ENCODE measurements at regions not wholly inside any gene's neighbourhood (a gene's known extent, or its start where the extent isn't known, plus 50 kb on each side); places are given as distances from the start of the nearest gene placed in this dataset.

DNA sequence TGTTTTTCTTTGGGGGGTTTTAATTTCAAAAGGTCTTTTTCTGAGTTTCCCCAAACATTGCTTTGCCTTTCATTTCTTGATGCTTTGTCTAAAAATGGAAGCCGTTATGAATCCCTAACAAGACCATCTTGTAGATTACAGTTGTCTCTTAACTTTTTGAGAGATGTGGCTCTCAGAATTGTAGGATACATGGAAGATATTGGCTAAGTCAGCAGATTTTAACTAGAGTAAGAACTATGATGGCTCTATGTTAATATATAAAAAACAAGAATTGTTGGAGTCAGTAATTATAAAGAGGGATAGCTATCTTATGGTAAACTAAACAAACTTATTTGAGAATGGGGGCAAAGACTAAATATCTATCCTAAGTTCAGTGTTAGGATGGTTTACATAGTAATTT is 96.6 kb upstream of the HS3ST5 start:
- Histone ChIP-seq H3K79me2 (ENCODE audit: low read length) (no peaks in the 10 kb centered on the region), H3K9me3 (replicated peaks; ENCODE audit: insufficient read depth, low read length) (no peaks in the 10 kb centered on the region), H3K4me3 (ENCODE audit: low read length) (no peak overlapping the region), H3K27me3 (replicated peaks; ENCODE audit: insufficient read depth, low read length) (no peaks in the 10 kb centered on the region), H3F3A (ENCODE audit: insufficient read depth, low read length) (peaks cover 5% of the 10 kb centered on the region), H3K9ac (ENCODE audit: low read length) (no peak overlapping the region), H3K9me2 (replicated peaks; ENCODE audit: insufficient read depth, low read length) (no peaks in the 10 kb centered on the region), H2AFZ (ENCODE audit: low read length) (no peak overlapping the region), H4K20me1 (ENCODE audit: insufficient read depth, low read length) (no peaks in the 10 kb centered on the region), H3K27ac (ENCODE audit: low read length) (no peak overlapping the region), H3K4me1 (ENCODE audit: low read length) (0 out of 2 replicates have a peak, but pooled peaks cover 5% of the 10 kb centered on the region), H3K4me2 (ENCODE audit: low read depth, low read length) (no peak overlapping the region), H3K36me3 (replicated peaks; ENCODE audit: insufficient read depth, low read length) (no peaks in the 10 kb centered on the region)
- DNase-seq: no peak
- TF ChIP-seq EZH2 (optimal IDR thresholded peaks at IDR 0.05; ENCODE audit: low read depth, low read length) (no peak), EZH2phosphoT487 (IDR thresholded peaks at IDR 0.05; ENCODE audit: low read length) (no peak)
- TF ChIP-seq, protein P1, sequence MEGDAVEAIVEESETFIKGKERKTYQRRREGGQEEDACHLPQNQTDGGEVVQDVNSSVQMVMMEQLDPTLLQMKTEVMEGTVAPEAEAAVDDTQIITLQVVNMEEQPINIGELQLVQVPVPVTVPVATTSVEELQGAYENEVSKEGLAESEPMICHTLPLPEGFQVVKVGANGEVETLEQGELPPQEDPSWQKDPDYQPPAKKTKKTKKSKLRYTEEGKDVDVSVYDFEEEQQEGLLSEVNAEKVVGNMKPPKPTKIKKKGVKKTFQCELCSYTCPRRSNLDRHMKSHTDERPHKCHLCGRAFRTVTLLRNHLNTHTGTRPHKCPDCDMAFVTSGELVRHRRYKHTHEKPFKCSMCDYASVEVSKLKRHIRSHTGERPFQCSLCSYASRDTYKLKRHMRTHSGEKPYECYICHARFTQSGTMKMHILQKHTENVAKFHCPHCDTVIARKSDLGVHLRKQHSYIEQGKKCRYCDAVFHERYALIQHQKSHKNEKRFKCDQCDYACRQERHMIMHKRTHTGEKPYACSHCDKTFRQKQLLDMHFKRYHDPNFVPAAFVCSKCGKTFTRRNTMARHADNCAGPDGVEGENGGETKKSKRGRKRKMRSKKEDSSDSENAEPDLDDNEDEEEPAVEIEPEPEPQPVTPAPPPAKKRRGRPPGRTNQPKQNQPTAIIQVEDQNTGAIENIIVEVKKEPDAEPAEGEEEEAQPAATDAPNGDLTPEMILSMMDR (IDR thresholded peaks at IDR 0.05; ENCODE audit: low read length): no peak

GRCh38 chr6:114437235-114437634 is 94.4 kb upstream of the HS3ST5 start:
- no peaks in the 10 kb centered on the region for H3K9me3 ChIP-seq (replicated peaks; ENCODE audit: insufficient read depth, low read length)
- H2AFZ ChIP-seq (ENCODE audit: low read length): no peak overlapping the region
- H4K20me1 ChIP-seq (ENCODE audit: insufficient read depth, low read length): no peaks in the 10 kb centered on the region
- H3K36me3 ChIP-seq (replicated peaks; ENCODE audit: insufficient read depth, low read length): no peaks in the 10 kb centered on the region
- H3F3A ChIP-seq (ENCODE audit: insufficient read depth, low read length): peaks cover 5% of the 10 kb centered on the region
- H3K9me2 ChIP-seq (replicated peaks; ENCODE audit: insufficient read depth, low read length): no peaks in the 10 kb centered on the region
- no peak overlapping the region for H3K4me3 ChIP-seq (ENCODE audit: low read length)
- H3K4me1 ChIP-seq (ENCODE audit: low read length): 0 out of 2 replicates have a peak, but pooled peaks cover 5% of the 10 kb centered on the region
- no peaks in the 10 kb centered on the region for H3K27me3 ChIP-seq (replicated peaks; ENCODE audit: insufficient read depth, low read length)
- H3K27ac ChIP-seq (ENCODE audit: low read length): no peak overlapping the region
- H3K9ac ChIP-seq (ENCODE audit: low read length): no peak overlapping the region
- no peak for DNase-seq
- no peaks in the 10 kb centered on the region for H3K79me2 ChIP-seq (ENCODE audit: low read length)
- TF ChIP-seq EZH2phosphoT487 (IDR thresholded peaks at IDR 0.05; ENCODE audit: low read length): no peak
- TF ChIP-seq, protein P1 (IDR thresholded peaks at IDR 0.05; ENCODE audit: low read length): no peak
- no peak for TF ChIP-seq EZH2 (optimal IDR thresholded peaks at IDR 0.05; ENCODE audit: low read depth, low read length)
- no peak overlapping the region for H3K4me2 ChIP-seq (ENCODE audit: low read depth, low read length)

- no peak for DNase-seq
- no peaks in the 10 kb centered on the region for H3K9me3 ChIP-seq (replicated peaks; ENCODE audit: insufficient read depth, low read length)
- no peaks in the 10 kb centered on the region for H3K36me3 ChIP-seq (replicated peaks; ENCODE audit: insufficient read depth, low read length)
- no peak overlapping the region for H3K9ac ChIP-seq (ENCODE audit: low read length)
- H3K9me2 ChIP-seq (replicated peaks; ENCODE audit: insufficient read depth, low read length): no peaks in the 10 kb centered on the region
- H3F3A ChIP-seq (ENCODE audit: insufficient read depth, low read length): peaks cover 5% of the 10 kb centered on the region
- no peak overlapping the region for H3K27ac ChIP-seq (ENCODE audit: low read length)
- TF ChIP-seq EZH2phosphoT487 (IDR thresholded peaks at IDR 0.05; ENCODE audit: low read length) (no peak), EZH2 (optimal IDR thresholded peaks at IDR 0.05; ENCODE audit: low read depth, low read length) (no peak)
- TF ChIP-seq, protein P1 (IDR thresholded peaks at IDR 0.05; ENCODE audit: low read length): no peak
- H3K4me3 ChIP-seq (ENCODE audit: low read length): no peak overlapping the region
- H3K4me1 ChIP-seq (ENCODE audit: low read length): 0 out of 2 replicates have a peak, but pooled peaks cover 5% of the 10 kb centered on the region
- H3K79me2 ChIP-seq (ENCODE audit: low read length): no peaks in the 10 kb centered on the region
- H4K20me1 ChIP-seq (ENCODE audit: insufficient read depth, low read length): no peaks in the 10 kb centered on the region
- H3K27me3 ChIP-seq (replicated peaks; ENCODE audit: insufficient read depth, low read length): no peaks in the 10 kb centered on the region
- H3K4me2 ChIP-seq (ENCODE audit: low read depth, low read length): no peak overlapping the region
- no peak overlapping the region for H2AFZ ChIP-seq (ENCODE audit: low read length)
Measured at GRCh38 chr6:114436691-114437090, 93.9 kb upstream of the HS3ST5 start.
